ENCODE measurements at regions not wholly inside any gene's neighbourhood (a gene's known extent, or its start where the extent isn't known, plus 50 kb on each side); places are given as distances from the start of the nearest gene placed in this dataset.
A peak's percentile ranks its signal among the peaks of the same experiment; 100 is the strongest.

DNA sequence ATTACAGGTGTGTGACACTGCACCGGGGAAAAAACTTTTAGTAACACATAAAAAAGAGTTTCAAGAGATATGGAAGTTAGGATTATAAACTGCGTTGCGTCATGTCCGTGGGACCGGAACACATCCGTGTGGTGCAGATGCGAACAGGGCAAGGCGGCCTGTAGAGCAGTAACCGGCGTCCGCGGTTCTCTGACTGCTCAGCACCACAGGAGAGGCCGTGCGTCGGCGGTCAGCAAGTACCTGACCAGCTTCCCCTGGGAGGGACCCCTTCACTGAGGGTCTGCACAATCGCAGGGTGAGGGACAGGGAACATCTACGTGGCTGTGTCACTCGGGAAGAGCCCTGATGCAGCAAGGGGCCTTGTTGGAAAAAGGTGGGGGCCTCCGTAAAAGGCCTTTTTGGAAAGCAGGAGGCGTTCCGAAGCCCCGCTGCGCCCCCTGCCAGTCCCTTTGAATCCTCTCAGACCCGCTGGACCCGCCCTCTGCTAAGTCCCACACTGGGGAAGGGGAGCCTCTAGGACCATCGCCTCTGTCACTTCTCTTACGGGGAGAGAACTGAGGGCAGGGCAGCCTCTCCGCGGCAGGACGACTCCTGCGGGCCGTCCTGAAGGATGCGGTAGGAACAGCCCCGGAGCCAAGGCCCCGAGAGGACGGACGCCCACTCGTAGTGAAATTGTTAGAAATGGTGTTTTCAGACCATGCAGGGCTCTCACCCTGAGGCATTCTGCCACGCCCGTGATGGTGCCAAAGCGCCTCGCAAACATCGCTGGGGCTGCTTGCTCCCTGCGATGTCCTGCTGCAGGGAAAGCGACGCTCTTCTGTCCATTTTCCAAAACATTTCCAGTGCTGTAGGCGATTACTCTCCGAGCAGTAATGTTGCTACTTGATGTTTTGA is 771.6 kb upstream of the COBL start:
- peak overlapping the region; percentile 56 for H3K4me2 ChIP-seq (ENCODE audit: low read length)
- H3K18ac ChIP-seq (ENCODE audit: low read length): no peak overlapping the region
- peak overlapping the region; percentile 5 for H3K4me3 ChIP-seq (ENCODE audit: low read length)
- H3K9ac ChIP-seq (ENCODE audit: low read length): peak overlapping the region; percentile 47
- WGBS (ENCODE audit: extremely low coverage, insufficient coverage, low lambda C conversion rate): no CpG with 5 or more reads among the region's 49 CpGs
- H3K27ac ChIP-seq (ENCODE audit: low read depth, low read length): no peak overlapping the region
- H2BK5ac ChIP-seq (ENCODE audit: low read length): peak overlapping the region; percentile 16
- H2AK5ac ChIP-seq (ENCODE audit: low read length): no peak overlapping the region
- H3K56ac ChIP-seq (ENCODE audit: low read length): peak overlapping the region; percentile 81
- H3K79me2 ChIP-seq (ENCODE audit: control insufficient read depth, insufficient read depth, low read length): no peaks in the 10 kb centered on the region
- no peak overlapping the region for H3K4ac ChIP-seq (ENCODE audit: low read depth, low read length)
- no peaks in the 10 kb centered on the region for H3K27me3 ChIP-seq (ENCODE audit: insufficient read depth, low read length, poor library complexity)
- peak; percentile 92 for DNase-seq
- no peak overlapping the region for H2BK120ac ChIP-seq (ENCODE audit: low read depth, low read length)
- H4K8ac ChIP-seq (ENCODE audit: low read depth, low read length): no peak overlapping the region
- no peaks in the 10 kb centered on the region for H3K36me3 ChIP-seq (ENCODE audit: control insufficient read depth, insufficient read depth, low read length)
- no peak overlapping the region for H3K23ac ChIP-seq (ENCODE audit: low read length)
- no peak overlapping the region for H4K5ac ChIP-seq (ENCODE audit: low read length)
- peaks cover 5% of the 10 kb centered on the region for H3K4me1 ChIP-seq (ENCODE audit: control insufficient read depth, low read depth, low read length)
- no peaks in the 10 kb centered on the region for H3K79me1 ChIP-seq (ENCODE audit: low read length)
- no peak overlapping the region for H2BK15ac ChIP-seq (replicated peaks; ENCODE audit: low read depth)

GRCh38 chr7:52085610-52086009 is 769.0 kb upstream of the COBL start:
- H3K4me3 ChIP-seq (ENCODE audit: low read length): no peak overlapping the region
- peak overlapping the region; percentile 22 for H3K56ac ChIP-seq (ENCODE audit: low read length)
- no peak overlapping the region for H3K4me2 ChIP-seq (ENCODE audit: low read length)
- peak; percentile 66 for DNase-seq
- WGBS (ENCODE audit: extremely low coverage, insufficient coverage, low lambda C conversion rate): no CpG with 5 or more reads among the region's 2 CpGs
- H2BK120ac ChIP-seq (ENCODE audit: low read depth, low read length): no peak overlapping the region
- no peak overlapping the region for H3K9ac ChIP-seq (ENCODE audit: low read length)
- no peaks in the 10 kb centered on the region for H3K36me3 ChIP-seq (ENCODE audit: control insufficient read depth, insufficient read depth, low read length)
- H3K27ac ChIP-seq (ENCODE audit: low read depth, low read length): no peak overlapping the region
- H3K18ac ChIP-seq (ENCODE audit: low read length): no peak overlapping the region
- peaks cover 5% of the 10 kb centered on the region for H3K4me1 ChIP-seq (ENCODE audit: control insufficient read depth, low read depth, low read length)
- H2BK15ac ChIP-seq (replicated peaks; ENCODE audit: low read depth): peak overlapping the region; percentile 57
- no peaks in the 10 kb centered on the region for H3K79me2 ChIP-seq (ENCODE audit: control insufficient read depth, insufficient read depth, low read length)
- H4K5ac ChIP-seq (ENCODE audit: low read length): no peak overlapping the region
- H3K27me3 ChIP-seq (ENCODE audit: insufficient read depth, low read length, poor library complexity): no peaks in the 10 kb centered on the region
- no peak overlapping the region for H2AK5ac ChIP-seq (ENCODE audit: low read length)
- H4K8ac ChIP-seq (ENCODE audit: low read depth, low read length): no peak overlapping the region
- no peaks in the 10 kb centered on the region for H3K79me1 ChIP-seq (ENCODE audit: low read length)
- H3K4ac ChIP-seq (ENCODE audit: low read depth, low read length): no peak overlapping the region
- H3K23ac ChIP-seq (ENCODE audit: low read length): no peak overlapping the region
- no peak overlapping the region for H2BK5ac ChIP-seq (ENCODE audit: low read length)

GRCh38 chr7:52080493-52080892 is 763.9 kb upstream of the COBL start:
- Histone ChIP-seq H3K4me2 (ENCODE audit: low read length) (no peak overlapping the region), H3K27me3 (ENCODE audit: insufficient read depth, low read length, poor library complexity) (no peaks in the 10 kb centered on the region), H3K9ac (ENCODE audit: low read length) (no peak overlapping the region), H2BK120ac (ENCODE audit: low read depth, low read length) (no peak overlapping the region), H4K8ac (ENCODE audit: low read depth, low read length) (no peak overlapping the region), H3K4me3 (ENCODE audit: low read length) (no peak overlapping the region), H2BK5ac (ENCODE audit: low read length) (no peak overlapping the region), H3K18ac (ENCODE audit: low read length) (no peak overlapping the region), H3K36me3 (ENCODE audit: control insufficient read depth, insufficient read depth, low read length) (no peaks in the 10 kb centered on the region), H3K4ac (ENCODE audit: low read depth, low read length) (no peak overlapping the region), H3K79me2 (ENCODE audit: control insufficient read depth, insufficient read depth, low read length) (no peaks in the 10 kb centered on the region), H4K5ac (ENCODE audit: low read length) (no peak overlapping the region), H3K79me1 (ENCODE audit: low read length) (no peaks in the 10 kb centered on the region), H3K27ac (ENCODE audit: low read depth, low read length) (no peak overlapping the region), H3K56ac (ENCODE audit: low read length) (no peak overlapping the region), H3K23ac (ENCODE audit: low read length) (no peak overlapping the region), H2AK5ac (ENCODE audit: low read length) (no peak overlapping the region), H2BK15ac (replicated peaks; ENCODE audit: low read depth) (no peak overlapping the region), H3K4me1 (ENCODE audit: control insufficient read depth, low read depth, low read length) (peaks cover 3% of the 10 kb centered on the region)
- WGBS (ENCODE audit: extremely low coverage, insufficient coverage, low lambda C conversion rate): no CpG with 5 or more reads among the region's 2 CpGs
- DNase-seq: no peak

DNA sequence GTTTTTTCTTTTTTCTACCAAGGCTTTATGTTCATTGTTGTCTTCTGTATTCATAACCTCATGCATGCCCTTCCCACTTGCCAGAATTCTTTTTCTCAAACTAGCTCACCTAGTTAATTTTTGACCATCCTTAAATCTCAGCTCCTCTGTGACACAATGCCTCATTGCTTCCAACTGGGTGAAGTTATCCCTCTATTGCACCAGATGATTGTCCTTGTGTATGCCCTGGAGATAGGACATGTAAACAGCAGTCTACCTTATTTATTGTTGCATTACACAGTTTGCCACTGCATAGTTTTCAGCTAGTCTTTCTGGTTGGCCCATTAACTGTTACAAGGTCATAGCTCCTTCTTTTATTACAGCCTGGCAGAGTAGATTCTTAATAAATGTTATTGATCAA is 763.1 kb upstream of the COBL start:
- no peak overlapping the region for H3K4ac ChIP-seq (ENCODE audit: low read depth, low read length)
- no peak overlapping the region for H3K9ac ChIP-seq (ENCODE audit: low read length)
- H3K36me3 ChIP-seq (ENCODE audit: control insufficient read depth, insufficient read depth, low read length): no peaks in the 10 kb centered on the region
- H2BK5ac ChIP-seq (ENCODE audit: low read length): no peak overlapping the region
- H3K4me2 ChIP-seq (ENCODE audit: low read length): no peak overlapping the region
- H3K4me3 ChIP-seq (ENCODE audit: low read length): no peak overlapping the region
- H3K4me1 ChIP-seq (ENCODE audit: control insufficient read depth, low read depth, low read length): no peaks in the 10 kb centered on the region
- H2BK120ac ChIP-seq (ENCODE audit: low read depth, low read length): no peak overlapping the region
- H3K79me1 ChIP-seq (ENCODE audit: low read length): no peaks in the 10 kb centered on the region
- no peaks in the 10 kb centered on the region for H3K27me3 ChIP-seq (ENCODE audit: insufficient read depth, low read length, poor library complexity)
- H2AK5ac ChIP-seq (ENCODE audit: low read length): no peak overlapping the region
- no peak overlapping the region for H4K8ac ChIP-seq (ENCODE audit: low read depth, low read length)
- no peak overlapping the region for H2BK15ac ChIP-seq (replicated peaks; ENCODE audit: low read depth)
- DNase-seq: no peak
- H3K79me2 ChIP-seq (ENCODE audit: control insufficient read depth, insufficient read depth, low read length): no peaks in the 10 kb centered on the region
- no peak overlapping the region for H3K56ac ChIP-seq (ENCODE audit: low read length)
- no peak overlapping the region for H3K23ac ChIP-seq (ENCODE audit: low read length)
- H3K27ac ChIP-seq (ENCODE audit: low read depth, low read length): no peak overlapping the region
- no peak overlapping the region for H3K18ac ChIP-seq (ENCODE audit: low read length)
- no peak overlapping the region for H4K5ac ChIP-seq (ENCODE audit: low read length)

GRCh38 chr7:52077571-52077970 is 761.0 kb upstream of the COBL start:
- no peak overlapping the region for H4K8ac ChIP-seq (ENCODE audit: low read depth, low read length)
- no peaks in the 10 kb centered on the region for H3K4me1 ChIP-seq (ENCODE audit: control insufficient read depth, low read depth, low read length)
- no peak overlapping the region for H3K27ac ChIP-seq (ENCODE audit: low read depth, low read length)
- no peak overlapping the region for H2BK5ac ChIP-seq (ENCODE audit: low read length)
- no peak overlapping the region for H3K18ac ChIP-seq (ENCODE audit: low read length)
- H3K4me2 ChIP-seq (ENCODE audit: low read length): no peak overlapping the region
- no peak overlapping the region for H3K23ac ChIP-seq (ENCODE audit: low read length)
- no peak overlapping the region for H3K56ac ChIP-seq (ENCODE audit: low read length)
- no peak overlapping the region for H3K4ac ChIP-seq (ENCODE audit: low read depth, low read length)
- H3K9ac ChIP-seq (ENCODE audit: low read length): no peak overlapping the region
- H3K79me1 ChIP-seq (ENCODE audit: low read length): no peaks in the 10 kb centered on the region
- no peak overlapping the region for H3K4me3 ChIP-seq (ENCODE audit: low read length)
- no peak for DNase-seq
- no peak overlapping the region for H2BK120ac ChIP-seq (ENCODE audit: low read depth, low read length)
- H2BK15ac ChIP-seq (replicated peaks; ENCODE audit: low read depth): no peak overlapping the region
- H3K36me3 ChIP-seq (ENCODE audit: control insufficient read depth, insufficient read depth, low read length): no peaks in the 10 kb centered on the region
- H2AK5ac ChIP-seq (ENCODE audit: low read length): no peak overlapping the region
- no CpG with 5 or more reads among the region's 2 CpGs for WGBS (ENCODE audit: extremely low coverage, insufficient coverage, low lambda C conversion rate)
- H3K79me2 ChIP-seq (ENCODE audit: control insufficient read depth, insufficient read depth, low read length): no peaks in the 10 kb centered on the region
- no peaks in the 10 kb centered on the region for H3K27me3 ChIP-seq (ENCODE audit: insufficient read depth, low read length, poor library complexity)
- H4K5ac ChIP-seq (ENCODE audit: low read length): no peak overlapping the region

DNA sequence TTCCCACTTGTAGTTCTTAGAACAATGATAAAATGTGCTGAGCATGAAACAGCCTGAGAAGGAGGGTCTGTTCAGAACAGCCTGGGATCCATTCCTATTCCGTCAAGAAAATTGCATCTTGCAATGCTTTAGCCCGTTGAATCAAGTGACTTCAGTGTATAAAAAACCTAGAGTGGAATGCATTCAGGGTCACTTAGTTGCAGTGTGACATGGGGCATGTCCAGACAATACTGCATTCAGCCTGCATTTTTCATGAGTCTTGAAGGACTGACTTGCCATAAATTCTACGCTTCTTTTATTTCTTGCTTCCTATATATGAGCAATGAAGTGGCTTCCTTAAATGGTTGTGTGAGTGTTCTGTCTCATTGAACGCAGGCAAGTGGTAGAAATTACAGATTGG is 758.3 kb upstream of the COBL start:
- no CpG with 5 or more reads among the region's 4 CpGs for WGBS (ENCODE audit: extremely low coverage, insufficient coverage, low lambda C conversion rate)
- H3K27ac ChIP-seq (ENCODE audit: low read depth, low read length): no peak overlapping the region

More for the DNA sequence above, 758.3 kb upstream of the COBL start:
- no peaks in the 10 kb centered on the region for H3K36me3 ChIP-seq (ENCODE audit: control insufficient read depth, insufficient read depth, low read length)
- no peak overlapping the region for H4K8ac ChIP-seq (ENCODE audit: low read depth, low read length)
- H3K9ac ChIP-seq (ENCODE audit: low read length): no peak overlapping the region
- H3K18ac ChIP-seq (ENCODE audit: low read length): no peak overlapping the region
- H2AK5ac ChIP-seq (ENCODE audit: low read length): no peak overlapping the region
- H2BK120ac ChIP-seq (ENCODE audit: low read depth, low read length): no peak overlapping the region
- H3K4me3 ChIP-seq (ENCODE audit: low read length): no peak overlapping the region
- no peaks in the 10 kb centered on the region for H3K79me2 ChIP-seq (ENCODE audit: control insufficient read depth, insufficient read depth, low read length)
- no peak overlapping the region for H2BK5ac ChIP-seq (ENCODE audit: low read length)
- H3K4ac ChIP-seq (ENCODE audit: low read depth, low read length): no peak overlapping the region
- no peak overlapping the region for H3K4me2 ChIP-seq (ENCODE audit: low read length)
- H3K27me3 ChIP-seq (ENCODE audit: insufficient read depth, low read length, poor library complexity): no peaks in the 10 kb centered on the region
- no peak for DNase-seq
- no peak overlapping the region for H4K5ac ChIP-seq (ENCODE audit: low read length)
- no peaks in the 10 kb centered on the region for H3K4me1 ChIP-seq (ENCODE audit: control insufficient read depth, low read depth, low read length)
- H3K56ac ChIP-seq (ENCODE audit: low read length): no peak overlapping the region
- no peak overlapping the region for H3K23ac ChIP-seq (ENCODE audit: low read length)
- H3K79me1 ChIP-seq (ENCODE audit: low read length): no peaks in the 10 kb centered on the region
- no peak overlapping the region for H2BK15ac ChIP-seq (replicated peaks; ENCODE audit: low read depth)
